H4 (cell line): ENCODE measurements at regions not wholly inside any gene's neighbourhood (a gene's known extent, or its start where the extent isn't known, plus 50 kb on each side); places are given as distances from the start of the nearest gene placed in this dataset.
"Not testable (repeated sequence)": the region's sequence is repeated elsewhere in the genome, so short reads cannot be mapped to it uniquely, and the experiment has no call there.

Experiments
- DNase-seq: peaks from one replicate; pipeline ENCODE4 v3.0.0-alpha.2; 2015; ENCODE audit warnings: low spot score

DNA sequence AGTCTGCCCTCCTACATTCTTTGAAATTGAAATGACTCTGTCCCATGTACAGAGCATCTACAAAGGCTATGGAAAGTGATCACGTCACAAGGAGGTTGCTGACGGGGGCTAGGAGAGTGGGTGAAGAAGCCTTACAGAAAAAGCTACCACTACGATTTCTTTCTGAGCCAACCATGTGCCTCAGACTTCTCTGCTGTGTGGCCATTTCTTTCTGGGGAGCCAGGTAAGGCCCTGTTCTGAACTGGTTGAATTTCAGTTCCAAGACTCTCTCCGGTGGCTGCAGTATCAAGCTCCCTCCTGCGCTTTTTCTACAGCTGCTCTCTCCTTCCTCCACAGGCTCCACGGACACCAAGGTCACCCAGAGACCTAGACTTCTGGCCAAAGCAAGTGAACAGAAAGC is 112.5 kb upstream of the PRSS1 start:
- DNase-seq, result no peak

DNA sequence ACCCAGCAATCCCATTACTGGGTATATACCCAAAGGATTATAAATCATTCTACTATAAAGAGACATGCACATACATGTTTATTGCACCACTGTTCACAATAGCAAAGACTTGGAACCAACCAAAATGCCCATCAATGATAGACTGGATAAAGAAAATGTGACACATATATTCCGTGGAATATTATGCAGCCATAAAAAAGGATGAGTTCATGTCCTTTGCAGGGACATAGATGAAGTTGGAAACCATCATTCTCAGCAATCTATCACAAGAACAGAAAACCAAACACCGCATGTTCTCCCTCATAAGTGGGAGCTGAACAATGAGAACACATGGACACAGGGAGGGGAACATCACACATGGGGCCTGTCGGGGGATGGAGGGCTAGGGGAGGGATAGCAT is 113.2 kb upstream of the PRSS1 start:
- not testable (repeated sequence) for DNase-seq

DNA sequence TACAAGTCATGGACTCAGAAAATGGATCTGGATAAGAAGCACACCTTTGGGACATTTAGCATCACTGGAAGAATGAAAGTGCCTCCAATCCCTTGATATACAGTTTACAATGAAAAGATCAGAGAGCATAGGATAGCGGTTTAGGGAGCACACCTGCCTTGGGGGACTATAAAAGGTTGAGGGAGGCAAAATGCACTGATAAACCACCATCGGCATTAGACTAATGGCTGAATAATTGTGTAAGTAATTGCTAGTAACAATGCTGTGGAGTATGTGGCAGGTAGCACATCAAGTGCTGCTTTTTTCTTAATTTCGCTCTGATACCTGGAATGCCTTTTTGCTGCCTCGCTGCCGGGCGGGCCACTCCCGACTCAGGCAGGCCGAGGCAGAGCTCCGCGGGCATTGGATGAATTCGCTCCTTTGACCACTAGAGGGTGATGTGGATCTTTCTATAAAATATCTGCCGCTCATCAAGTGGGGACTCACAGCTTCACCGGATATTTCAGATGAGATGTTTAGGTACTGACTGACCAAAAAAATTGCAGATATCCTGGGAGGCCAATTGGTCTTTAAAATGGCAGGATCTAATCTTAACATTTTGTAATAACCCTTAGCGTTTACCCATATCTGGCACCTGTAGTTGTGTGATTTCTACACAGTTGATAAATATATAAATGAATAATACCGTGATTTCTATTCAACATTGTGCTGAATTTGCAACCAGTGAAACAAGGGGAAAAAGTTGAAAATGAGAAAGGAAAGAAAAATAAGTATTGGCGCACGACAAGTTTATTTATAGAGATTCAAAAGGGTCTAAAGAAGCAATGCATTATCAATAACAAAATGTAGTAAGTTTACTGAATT is 116.8 kb upstream of the PRSS1 start:
- peak; percentile 68 for DNase-seq

DNA sequence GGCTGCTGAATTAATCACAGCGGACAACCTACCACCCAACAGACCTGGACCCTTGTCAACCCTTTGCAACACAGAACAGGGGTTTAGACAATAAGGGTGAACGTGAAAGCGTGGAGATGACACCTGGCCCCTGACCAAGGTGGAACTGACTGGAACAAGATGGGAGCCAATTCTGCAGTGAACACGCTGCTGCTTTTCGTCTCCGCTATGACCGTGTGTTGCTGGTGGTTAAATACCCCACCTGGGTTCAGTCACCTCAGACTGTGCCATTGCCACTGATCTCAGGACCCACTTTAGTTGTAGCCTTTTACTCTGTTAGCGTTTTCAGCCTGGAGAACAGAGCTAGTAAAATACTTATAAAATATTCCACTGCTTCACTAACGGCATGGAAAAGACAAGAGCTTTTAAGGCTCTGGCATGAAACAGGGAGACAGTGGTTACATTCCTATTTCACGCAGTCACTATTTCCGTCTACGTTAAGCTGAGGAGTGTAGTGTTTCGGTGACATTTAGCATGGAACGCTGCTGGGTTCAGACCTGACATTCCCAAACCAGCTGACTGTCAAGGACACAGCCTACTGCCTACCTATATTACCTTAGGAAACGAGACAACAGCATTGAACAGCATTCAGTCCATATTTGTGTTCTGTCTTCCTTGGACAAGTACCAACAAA is 119.5 kb upstream of the PRSS1 start:
- DNase-seq, result peak; percentile 51

DNA sequence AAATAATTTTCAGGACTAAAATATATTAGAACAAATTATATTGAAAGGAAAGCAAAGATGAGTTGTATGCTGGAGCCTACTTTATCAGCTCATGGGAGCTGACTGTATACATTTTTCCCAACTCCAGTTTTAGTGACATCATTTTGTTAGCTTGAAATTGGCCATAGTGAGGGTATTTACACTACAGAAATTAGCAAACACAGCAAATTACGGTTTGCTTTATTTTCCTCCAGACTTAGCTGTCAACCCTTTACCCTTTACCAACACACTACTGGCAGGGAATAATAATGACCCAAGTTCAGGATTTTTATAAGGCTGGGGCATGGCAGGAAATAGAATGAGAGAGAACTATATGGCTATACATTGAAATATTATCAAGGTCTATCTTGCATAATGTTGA is 120.3 kb upstream of the PRSS1 start:
- DNase-seq, result no peak

DNA sequence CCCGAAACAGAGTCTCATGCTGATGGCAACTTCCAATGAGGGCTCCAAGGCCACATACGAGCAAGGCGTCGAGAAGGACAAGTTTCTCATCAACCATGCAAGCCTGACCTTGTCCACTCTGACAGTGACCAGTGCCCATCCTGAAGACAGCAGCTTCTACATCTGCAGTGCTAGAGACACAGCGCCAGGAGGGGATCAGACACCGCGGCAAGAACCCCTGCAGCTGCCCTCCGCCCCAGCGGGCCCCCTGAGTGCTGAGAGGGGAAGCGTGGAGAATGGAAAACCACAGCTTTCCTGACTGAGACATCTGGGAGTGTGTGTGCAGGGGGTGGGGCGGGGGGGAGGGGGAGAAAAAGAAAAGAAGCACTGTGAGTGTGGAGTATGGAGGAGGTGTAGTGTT is 122.0 kb upstream of the PRSS1 start:
- not testable (repeated sequence) for DNase-seq

DNA sequence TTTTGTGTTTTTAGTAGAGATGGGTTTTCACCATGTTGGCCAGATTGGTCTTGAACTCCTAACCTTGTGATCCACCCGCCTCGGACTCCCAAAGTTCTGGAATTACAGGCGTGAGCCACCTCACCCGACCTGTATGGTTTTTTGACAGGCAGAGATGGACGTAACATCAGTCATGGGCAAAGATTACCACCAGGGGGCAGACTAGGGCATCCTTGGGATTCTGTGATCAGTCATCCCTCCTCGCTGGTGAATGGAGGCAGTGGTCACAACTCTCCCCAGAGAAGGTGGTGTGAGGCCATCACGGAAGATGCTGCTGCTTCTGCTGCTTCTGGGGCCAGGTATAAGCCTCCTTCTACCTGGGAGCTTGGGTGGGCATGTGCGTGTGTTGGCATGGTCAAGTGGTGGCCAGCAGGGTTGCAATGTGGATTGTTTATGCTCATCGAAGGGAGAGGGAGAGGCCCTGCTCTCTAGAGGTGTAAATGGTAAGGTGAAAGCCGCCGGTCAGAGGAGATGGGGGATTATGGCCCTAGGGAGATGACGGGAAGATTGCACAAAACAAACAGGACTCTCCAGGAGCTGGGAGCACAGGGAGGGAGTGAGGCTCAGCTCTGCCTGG is 122.7 kb upstream of the PRSS1 start:
- DNase-seq, result peak; percentile 42

DNA sequence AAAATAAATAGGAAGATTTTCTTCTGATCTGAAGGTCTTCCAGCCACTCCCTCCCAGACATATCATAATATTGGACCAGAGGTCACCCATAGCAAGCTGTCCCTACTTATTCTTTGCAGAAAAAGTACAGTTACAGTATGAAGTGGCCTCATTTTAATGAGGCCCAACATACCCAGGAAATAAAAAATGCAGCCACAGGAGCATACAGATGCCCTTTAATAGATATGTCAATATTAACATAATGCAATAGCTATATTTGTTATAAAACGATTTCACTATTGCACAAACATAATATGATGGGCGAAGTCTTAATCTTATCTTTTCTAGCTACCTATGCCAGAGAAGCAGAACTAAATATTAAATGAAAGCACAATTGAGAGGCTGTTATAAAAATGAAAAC is 124.1 kb upstream of the PRSS1 start:
- DNase-seq, result not testable (repeated sequence)

DNA sequence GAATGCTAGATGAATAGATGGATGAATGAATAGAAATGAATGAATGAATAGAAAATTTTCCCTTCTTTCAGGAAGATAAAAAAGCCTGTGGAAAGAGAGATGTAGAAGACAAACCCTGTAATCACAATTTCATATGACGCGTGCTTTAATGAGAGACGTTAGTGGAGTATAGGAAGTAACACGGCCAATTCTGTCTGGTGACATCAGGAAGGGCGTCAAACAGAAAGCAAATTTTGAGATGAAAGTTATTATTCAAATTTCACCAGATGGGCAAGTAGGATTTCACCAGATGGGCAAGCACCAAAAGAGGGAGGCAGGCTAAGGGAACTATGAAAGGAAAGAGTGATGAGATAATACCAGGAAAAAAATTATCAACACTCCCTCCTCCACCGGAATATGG is 128.9 kb upstream of the PRSS1 start:
- DNase-seq, result no peak

DNA sequence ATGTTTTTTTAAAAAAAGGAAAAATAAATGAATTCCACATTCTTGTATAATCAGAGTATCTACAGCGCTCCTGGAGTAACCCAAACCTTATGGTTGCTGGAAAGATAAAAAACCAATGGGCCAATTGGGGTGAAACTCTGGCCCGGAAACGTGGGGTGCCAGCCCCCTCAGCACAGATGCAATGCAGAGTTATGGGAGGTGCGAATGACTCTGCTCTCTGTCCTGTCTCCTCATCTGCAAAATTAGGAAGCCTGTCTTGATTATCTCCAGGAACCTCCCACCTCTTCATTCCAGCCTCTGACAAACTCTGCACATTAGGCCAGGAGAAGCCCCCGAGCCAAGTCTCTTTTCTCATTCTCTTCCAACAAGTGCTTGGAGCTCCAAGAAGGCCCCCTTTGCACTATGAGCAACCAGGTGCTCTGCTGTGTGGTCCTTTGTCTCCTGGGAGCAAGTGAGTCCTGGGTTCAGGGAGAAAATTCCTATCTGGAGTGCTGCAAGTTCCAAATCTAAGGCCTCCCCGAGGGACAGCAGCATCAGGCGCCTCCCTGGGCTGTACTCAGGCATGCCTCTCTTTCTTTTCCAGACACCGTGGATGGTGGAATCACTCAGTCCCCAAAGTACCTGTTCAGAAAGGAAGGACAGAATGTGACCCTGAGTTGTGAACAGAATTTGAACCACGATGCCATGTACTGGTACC is 130.5 kb upstream of the PRSS1 start:
- DNase-seq, result no peak

DNA sequence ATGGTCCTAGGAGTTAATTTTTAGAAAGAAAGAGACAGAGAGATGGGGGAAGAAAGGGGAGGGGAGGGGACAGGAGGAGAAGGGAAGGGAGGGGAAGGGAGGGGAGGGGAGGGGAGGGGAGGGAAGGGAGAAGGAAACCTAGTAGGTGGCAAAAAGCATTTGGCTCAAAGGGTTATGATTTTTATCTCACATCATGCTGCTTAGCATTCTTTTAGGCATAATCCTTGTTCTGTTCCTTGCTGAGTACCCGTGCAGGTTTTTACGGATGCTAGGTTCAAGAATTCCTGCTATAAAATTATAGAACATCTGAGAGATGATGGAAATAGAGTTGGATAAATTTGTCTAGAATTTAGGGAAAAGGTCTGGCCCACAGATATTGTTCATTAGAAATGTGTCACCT is 132.4 kb upstream of the PRSS1 start:
- DNase-seq, result no peak

DNA sequence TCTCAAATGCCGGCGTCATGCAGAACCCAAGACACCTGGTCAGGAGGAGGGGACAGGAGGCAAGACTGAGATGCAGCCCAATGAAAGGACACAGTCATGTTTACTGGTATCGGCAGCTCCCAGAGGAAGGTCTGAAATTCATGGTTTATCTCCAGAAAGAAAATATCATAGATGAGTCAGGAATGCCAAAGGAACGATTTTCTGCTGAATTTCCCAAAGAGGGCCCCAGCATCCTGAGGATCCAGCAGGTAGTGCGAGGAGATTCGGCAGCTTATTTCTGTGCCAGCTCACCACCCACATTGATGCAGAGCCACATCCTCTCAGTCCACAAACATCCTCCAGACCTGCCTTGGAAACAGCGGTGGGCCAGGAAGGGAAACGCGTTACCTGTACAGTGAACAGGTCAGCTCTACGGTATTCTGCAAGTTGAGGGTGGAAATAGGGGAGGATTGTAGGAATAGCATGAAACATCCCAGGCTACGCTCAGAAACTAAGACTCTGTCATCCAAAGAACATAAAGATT is 133.1 kb upstream of the PRSS1 start:
- DNase-seq, result no peak

DNA sequence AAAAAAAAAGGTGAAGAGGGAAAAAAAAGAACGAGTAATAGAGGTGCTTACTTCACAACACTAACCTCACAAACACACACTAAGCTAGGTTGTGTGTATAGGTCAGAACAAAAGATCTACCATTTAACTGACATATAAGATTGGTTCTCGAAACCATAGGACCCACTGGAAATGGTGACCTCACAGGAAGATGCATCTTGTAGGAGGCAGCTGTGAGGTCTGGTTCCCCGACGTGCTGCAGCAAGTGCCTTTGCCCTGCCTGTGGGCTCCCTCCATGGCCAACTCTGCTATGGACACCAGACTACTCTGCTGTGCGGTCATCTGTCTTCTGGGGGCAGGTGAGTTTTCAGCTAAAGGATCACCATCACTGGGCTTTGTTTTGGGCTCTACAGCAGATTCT is 133.8 kb upstream of the PRSS1 start:
- DNase-seq, result no peak

DNA sequence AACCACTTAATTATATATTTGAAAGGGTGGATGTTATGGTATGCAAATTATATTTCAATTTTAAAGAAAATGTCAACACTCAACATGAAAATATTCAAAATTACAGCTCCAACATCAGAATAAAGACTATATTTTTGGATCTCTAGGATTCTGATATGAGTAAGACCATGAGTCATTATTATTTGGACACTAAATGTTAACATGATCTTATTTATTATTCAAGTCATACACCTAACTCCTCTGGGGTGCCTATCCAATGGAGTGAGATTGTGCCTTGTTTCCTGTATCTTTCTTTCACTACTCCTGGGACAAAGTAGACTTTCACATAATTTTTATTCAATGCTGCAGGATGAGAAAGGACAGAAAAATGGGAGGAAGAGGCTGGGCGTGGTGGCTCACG is 135.2 kb upstream of the PRSS1 start:
- DNase-seq, result no peak

DNA sequence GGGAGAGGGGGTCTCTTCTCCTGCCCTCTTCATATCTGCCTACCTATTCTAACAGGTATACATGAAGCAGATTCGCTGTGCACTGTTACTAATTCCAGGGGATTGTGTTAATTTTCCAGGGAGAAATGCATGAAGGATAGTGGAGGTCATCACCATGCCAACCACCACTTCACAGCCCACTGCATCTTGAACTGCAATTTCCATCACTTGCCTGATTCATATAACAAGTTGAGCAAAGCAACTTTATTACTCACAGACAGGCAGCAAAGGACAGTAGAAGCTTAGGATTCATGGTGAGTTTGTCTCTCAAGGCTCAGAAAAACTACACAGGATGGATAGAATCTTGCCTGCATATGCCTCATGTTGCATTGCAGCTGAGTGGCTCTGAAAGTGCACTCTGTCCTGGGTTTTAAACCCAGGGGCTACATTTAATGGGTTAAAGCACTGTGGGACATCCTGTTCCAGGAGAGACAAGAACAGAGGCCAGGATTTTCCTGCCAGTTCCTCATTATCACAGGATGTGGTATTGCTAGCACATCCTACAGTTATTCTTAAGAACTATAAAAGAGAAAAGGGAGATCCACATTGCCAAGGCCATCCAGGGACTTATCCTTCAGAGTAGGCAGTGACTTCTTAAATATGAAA is 136.9 kb upstream of the PRSS1 start:
- DNase-seq, result no peak

DNA sequence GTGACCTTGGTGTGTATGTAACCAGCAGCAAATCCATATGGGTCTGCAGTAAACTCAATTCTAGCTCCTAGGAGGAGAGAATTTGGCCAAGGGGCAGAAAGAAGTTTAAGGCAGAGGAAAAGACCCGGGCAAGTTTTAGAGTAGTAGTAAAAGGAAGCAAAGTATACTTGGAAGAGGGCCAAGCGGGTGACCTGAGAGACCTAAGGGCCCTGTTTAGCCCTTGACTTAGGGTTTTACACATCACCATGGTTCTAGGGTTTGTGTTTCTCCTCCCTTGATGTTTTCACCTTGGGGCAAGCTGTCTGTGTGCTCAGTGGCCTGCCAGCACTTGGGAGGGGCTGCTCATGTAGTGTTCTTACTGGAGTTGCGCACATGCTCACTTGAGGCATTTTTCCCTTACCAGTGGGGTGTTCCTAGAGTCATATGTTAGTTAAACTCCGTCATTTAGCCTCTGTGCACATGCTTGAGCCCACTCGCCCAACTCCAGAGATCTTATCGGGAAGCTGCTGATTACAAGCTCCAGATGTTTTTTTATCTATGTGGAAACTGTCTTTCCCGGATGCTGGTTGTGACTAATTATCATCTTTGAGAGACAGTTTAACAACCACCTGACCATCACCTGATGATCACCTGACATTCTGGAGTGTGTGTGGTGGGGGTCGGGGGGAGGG is 137.6 kb upstream of the PRSS1 start:
- no peak for DNase-seq

DNA sequence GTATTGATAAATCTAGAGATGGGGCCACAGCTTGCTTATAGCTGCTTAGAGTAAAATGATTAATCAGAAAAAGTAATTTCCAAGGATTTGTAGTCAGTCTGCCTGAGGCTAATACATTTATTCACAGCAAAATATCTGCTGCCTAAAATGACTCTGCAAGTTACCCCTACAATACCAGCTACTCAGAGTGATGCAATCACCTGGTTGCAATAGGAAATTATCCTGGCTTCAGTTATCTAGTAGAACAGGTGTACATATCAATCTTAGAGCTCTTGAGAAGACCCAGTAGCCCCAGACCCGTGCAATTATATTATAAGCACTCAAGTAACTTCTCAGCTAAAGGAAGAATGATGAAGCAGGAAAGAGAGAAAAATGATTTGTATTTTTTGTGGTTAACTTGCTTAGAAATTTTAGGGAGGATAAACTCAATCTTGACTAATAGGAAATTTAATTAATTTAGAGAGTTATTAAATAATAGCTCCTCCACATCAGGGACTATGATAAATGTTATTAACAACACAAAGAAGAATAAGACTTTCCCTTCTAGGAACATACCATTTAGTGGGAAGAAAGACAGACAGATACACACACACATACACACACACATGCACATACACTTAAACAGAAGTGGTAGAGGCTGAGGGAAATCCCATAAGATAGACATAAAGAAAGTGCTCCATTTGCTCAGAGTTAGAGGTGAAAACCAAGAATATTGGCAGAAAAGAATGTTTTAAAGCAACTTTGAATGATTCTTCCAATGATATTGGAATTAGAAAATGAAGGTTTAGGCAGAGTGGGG is 140.4 kb upstream of the PRSS1 start:
- no peak for DNase-seq

DNA sequence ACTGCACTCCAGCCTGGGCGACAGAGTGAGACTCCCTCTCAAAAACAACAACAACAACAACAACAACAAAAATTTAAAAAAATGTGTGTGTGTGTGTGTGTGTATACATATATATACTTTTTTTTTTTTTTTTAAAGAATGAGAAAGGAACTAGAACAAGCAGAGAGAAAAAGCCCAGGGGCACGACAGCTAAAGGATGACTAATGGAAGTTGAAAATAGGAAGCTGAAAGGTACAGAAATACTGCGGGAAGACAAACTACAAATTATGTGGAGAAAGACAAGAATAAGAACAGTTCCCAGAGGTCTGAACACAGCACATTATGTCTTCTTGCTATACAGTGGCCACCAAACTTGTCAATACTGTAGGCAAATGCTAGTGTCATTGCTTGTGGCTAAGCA is 141.9 kb upstream of the PRSS1 start:
- DNase-seq, result no peak

DNA sequence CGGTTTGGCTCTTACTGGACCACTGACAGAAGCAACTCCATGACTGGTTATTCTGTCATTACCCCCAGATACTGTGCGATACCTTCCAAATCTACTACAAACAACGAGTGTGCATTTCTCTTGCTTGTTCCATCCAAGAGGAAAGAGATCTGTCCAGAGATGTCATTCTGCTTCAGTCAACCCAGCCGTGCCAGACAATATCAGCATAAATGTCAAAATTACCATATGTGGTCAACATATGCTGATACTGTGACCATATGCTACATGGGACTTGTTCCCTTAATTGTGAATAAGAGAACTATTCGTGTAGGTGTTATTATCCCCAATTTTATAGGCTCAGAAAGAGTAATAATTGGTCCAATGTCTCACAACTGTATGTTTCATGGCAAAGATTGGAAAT is 143.2 kb upstream of the PRSS1 start:
- DNase-seq, result no peak

DNA sequence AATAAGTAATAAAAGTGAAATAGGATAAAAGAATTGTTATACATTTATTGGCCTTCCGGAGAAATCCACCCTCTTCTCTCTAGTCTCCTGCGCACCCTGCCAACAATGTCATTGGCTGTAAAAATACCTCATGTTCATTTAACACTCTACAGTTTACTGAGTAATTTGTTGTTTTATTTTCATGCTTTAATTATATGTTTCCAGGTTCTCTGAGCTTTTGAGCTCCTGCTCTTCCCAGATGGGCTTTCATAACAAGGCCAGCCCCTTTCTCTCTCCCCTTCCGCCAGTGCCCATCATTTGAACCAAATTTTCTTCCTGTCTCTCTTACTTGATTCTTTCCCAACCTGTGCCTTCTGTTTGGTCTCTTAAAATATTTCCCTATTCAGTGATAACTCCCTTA is 144.6 kb upstream of the PRSS1 start:
- DNase-seq, result no peak
